ENCODE measurements at regions not wholly inside any gene's neighbourhood (a gene's known extent, or its start where the extent isn't known, plus 50 kb on each side); places are given as distances from the start of the nearest gene placed in this dataset.

GRCh38 chr16:52925143-52925542 is 127.6 kb downstream of the CHD9NB start:
- TF ChIP-seq, protein P1, sequence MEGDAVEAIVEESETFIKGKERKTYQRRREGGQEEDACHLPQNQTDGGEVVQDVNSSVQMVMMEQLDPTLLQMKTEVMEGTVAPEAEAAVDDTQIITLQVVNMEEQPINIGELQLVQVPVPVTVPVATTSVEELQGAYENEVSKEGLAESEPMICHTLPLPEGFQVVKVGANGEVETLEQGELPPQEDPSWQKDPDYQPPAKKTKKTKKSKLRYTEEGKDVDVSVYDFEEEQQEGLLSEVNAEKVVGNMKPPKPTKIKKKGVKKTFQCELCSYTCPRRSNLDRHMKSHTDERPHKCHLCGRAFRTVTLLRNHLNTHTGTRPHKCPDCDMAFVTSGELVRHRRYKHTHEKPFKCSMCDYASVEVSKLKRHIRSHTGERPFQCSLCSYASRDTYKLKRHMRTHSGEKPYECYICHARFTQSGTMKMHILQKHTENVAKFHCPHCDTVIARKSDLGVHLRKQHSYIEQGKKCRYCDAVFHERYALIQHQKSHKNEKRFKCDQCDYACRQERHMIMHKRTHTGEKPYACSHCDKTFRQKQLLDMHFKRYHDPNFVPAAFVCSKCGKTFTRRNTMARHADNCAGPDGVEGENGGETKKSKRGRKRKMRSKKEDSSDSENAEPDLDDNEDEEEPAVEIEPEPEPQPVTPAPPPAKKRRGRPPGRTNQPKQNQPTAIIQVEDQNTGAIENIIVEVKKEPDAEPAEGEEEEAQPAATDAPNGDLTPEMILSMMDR (conservative IDR thresholded peaks at IDR 0.05): no peak
- no peak for TF ChIP-seq EZH2 (IDR thresholded peaks at IDR 0.05; ENCODE audit: low read depth)

Measured in PC-9 (cell line).